Lung (tissue), 11 donors: ENCODE measurements at regions not wholly inside any gene's neighbourhood (a gene's known extent, or its start where the extent isn't known, plus 50 kb on each side); places are given as distances from the start of the nearest gene placed in this dataset.

Experiments used
- ATAC-seq: fragments of 200-7000 bp; cut with Tn5 transposase; one replicate; pipeline ENCODE4 v1.9.1; 2020; ENCODE audit warnings: moderate number of reproducible peaks; ENCODE audit not compliant: insufficient read depth, low FRiP score
- DNase-seq, 3 donors: peaks; one replicate each; pipeline ENCODE4 v3.0.0-alpha.2; 2013 to 2017
- H3K27ac ChIP-seq, 2 donors: one replicate each; pipeline ENCODE4 v1.5.1; 2013; ENCODE audit warnings: mild to moderate bottlenecking in 2 of 2, moderate library complexity in 2 of 2, control low read depth in 1 of 2, inconsistent platforms in 1 of 2, low read depth in 1 of 2, low read length in 1 of 2
- H3K27me3 ChIP-seq, 3 donors: one replicate each; pipeline ENCODE4 v1.5.1; 2013; ENCODE audit warnings: low read length in 2 of 3; ENCODE audit not compliant: control insufficient read depth in 3 of 3, insufficient read depth in 3 of 3
- H3K36me3 ChIP-seq, 4 donors: one replicate each; pipeline ENCODE4 v1.5.1; 2013; ENCODE audit warnings: low read length in 4 of 4, mild to moderate bottlenecking in 1 of 4, moderate library complexity in 1 of 4; ENCODE audit not compliant: control insufficient read depth in 4 of 4, insufficient read depth in 4 of 4
- H3K4me1 ChIP-seq, 5 donors: one replicate each; pipeline ENCODE4 v1.5.1; 2013; ENCODE audit warnings: low read length in 5 of 5, mild to moderate bottlenecking in 2 of 5, moderate library complexity in 1 of 5; ENCODE audit not compliant: control insufficient read depth in 5 of 5, insufficient read depth in 5 of 5
- H3K4me3 ChIP-seq: one replicate; pipeline ENCODE4 v1.5.1; 2013; ENCODE audit warnings: mild to moderate bottlenecking, control low read depth, moderate library complexity
- H3K9ac ChIP-seq, 2 donors: one replicate each; pipeline ENCODE4 v1.5.1; 2013; ENCODE audit warnings: low read length in 2 of 2, control low read depth in 1 of 2; ENCODE audit not compliant: insufficient read depth in 1 of 2
- H3K9me3 ChIP-seq, 4 donors: one replicate each; pipeline ENCODE4 v1.5.1; 2013; ENCODE audit warnings: low read length in 3 of 4, mild to moderate bottlenecking in 1 of 4, moderate library complexity in 1 of 4; ENCODE audit not compliant: control insufficient read depth in 4 of 4, insufficient read depth in 3 of 4
- WGBS, 2 donors: extraction: QIAGEN DNeasy Blood & Tissue Kit; methylation state at CpG; one replicate each; pipeline ENCODE4 v1.1.7; 2013; 5-methylcytosine and 5-hydroxymethylcytosine counted together
- TF ChIP-seq, protein P1 (sequence below): IDR thresholded peaks from 2 replicates; pipeline ENCODE4 v1.5.1; 2012; ENCODE audit warnings: mild to moderate bottlenecking; ENCODE audit errors: control extremely low read depth, extremely low read depth
- donor health status: control.
- donor health status: control.
- donor health status: Bipolar disorder and iron deficiency.
- donor health status: healthy.
- donor health status: DM: yes; HTN: yes; CAD: no.

GRCh38 chr6:27785294-27785693 is 126.9 kb downstream of the OR2B2 start:
- ATAC-seq (no peak), DNase-seq (no peak)
- H3K4me1 ChIP-seq: no peaks in the 10 kb centered on the region
- H3K4me3 ChIP-seq: no peak overlapping the region
- peaks cover 0 to 4% (median 0%) of the 10 kb centered on the region in 3 donors for H3K27me3 ChIP-seq
- H3K36me3 ChIP-seq: no peaks in the 10 kb centered on the region
- no peaks in the 10 kb centered on the region for H3K9me3 ChIP-seq
- no peak overlapping the region for H3K27ac ChIP-seq
- TF ChIP-seq, protein P1, sequence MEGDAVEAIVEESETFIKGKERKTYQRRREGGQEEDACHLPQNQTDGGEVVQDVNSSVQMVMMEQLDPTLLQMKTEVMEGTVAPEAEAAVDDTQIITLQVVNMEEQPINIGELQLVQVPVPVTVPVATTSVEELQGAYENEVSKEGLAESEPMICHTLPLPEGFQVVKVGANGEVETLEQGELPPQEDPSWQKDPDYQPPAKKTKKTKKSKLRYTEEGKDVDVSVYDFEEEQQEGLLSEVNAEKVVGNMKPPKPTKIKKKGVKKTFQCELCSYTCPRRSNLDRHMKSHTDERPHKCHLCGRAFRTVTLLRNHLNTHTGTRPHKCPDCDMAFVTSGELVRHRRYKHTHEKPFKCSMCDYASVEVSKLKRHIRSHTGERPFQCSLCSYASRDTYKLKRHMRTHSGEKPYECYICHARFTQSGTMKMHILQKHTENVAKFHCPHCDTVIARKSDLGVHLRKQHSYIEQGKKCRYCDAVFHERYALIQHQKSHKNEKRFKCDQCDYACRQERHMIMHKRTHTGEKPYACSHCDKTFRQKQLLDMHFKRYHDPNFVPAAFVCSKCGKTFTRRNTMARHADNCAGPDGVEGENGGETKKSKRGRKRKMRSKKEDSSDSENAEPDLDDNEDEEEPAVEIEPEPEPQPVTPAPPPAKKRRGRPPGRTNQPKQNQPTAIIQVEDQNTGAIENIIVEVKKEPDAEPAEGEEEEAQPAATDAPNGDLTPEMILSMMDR: no peak
- WGBS, 2 donors: 40 to 61% methylated on average over 2 of the region's 2 CpGs
- no peak overlapping the region for H3K9ac ChIP-seq

- ATAC-seq: no peak
- H3K9ac ChIP-seq: no peak overlapping the region
- H3K4me3 ChIP-seq: no peak overlapping the region
- H3K9me3 ChIP-seq: no peaks in the 10 kb centered on the region
- TF ChIP-seq, protein P1: no peak
- peaks cover 0 to 4% (median 0%) of the 10 kb centered on the region in 3 donors for H3K27me3 ChIP-seq
- no peak for DNase-seq
- 85 to 93% methylated on average over 2 of the region's 2 CpGs for WGBS, 2 donors
- H3K36me3 ChIP-seq: no peaks in the 10 kb centered on the region
- H3K4me1 ChIP-seq: no peaks in the 10 kb centered on the region
- no peak overlapping the region for H3K27ac ChIP-seq
Observed at GRCh38 chr6:27782748-27783147, 129.4 kb downstream of the OR2B2 start.

DNA sequence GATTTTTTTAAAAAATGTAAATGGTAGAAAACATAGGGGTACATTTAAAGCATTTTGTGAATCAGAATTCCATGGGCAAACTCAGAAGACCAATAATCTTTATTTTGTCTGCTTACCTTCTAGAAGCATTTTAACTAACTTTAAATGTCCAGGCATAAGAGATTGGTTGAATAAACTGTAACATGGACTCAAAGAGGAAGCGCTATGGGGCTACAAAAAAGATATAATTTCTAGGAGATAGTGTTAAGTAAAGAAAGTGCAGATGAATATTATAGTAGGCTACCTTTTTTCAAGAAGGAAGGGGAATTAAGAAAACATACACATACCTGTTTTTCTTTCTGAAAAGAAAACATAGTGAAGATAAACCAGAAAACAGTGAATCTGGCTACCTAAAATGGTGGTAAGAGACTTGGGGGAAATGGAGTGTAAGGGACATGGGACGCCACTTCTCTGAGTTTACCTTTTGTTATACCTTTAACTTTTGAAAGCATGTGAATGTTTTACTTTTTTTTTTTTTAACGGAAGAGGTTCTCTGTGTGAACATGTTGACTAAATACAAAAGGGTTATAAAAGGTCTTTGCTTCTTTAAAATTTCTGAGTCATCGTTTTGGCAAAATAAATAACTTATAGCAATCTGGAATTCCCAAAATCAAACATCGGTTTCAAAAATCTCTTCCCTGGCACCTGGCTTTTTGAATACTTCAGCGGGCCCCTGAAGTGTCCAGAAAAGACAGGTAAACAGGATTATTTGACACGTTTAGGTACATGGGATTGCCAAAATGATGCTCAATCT is 133.4 kb downstream of the OR2B2 start:
- no peaks in the 10 kb centered on the region for H3K9me3 ChIP-seq
- no peak overlapping the region for H3K9ac ChIP-seq
- no peaks in the 10 kb centered on the region for H3K36me3 ChIP-seq
- H3K4me1 ChIP-seq: no peaks in the 10 kb centered on the region
- ATAC-seq: no peak
- TF ChIP-seq, protein P1: no peak
- DNase-seq: no peak
- WGBS, 2 donors: 81 to 86% methylated on average over 7 of the region's 7 CpGs
- H3K4me3 ChIP-seq: no peak overlapping the region
- no peak overlapping the region for H3K27ac ChIP-seq
- peaks cover 0 to 2% (median 0%) of the 10 kb centered on the region in 3 donors for H3K27me3 ChIP-seq
